ENCODE measurements at regions not wholly inside any gene's neighbourhood (a gene's known extent, or its start where the extent isn't known, plus 50 kb on each side); places are given as distances from the start of the nearest gene placed in this dataset.
A peak's percentile ranks its signal among the peaks of the same experiment; 100 is the strongest.

GRCh38 chr10:98332623-98333269, 64.8 kb upstream of the LOXL4 start:
- no peak for DNase-seq (ENCODE audit: low spot score)

- no peak for DNase-seq (ENCODE audit: low spot score)
Measured at GRCh38 chr10:98331885-98332284, 63.9 kb upstream of the LOXL4 start.

GRCh38 chr10:98330987-98331386, 63.0 kb upstream of the LOXL4 start:
- DNase-seq (ENCODE audit: low spot score): no peak

GRCh38 chr10:98328640-98329039, 60.6 kb upstream of the LOXL4 start:
- DNase-seq (ENCODE audit: low spot score): no peak

- no peak for DNase-seq (ENCODE audit: low spot score)
Measured at GRCh38 chr10:98328163-98328562, 60.2 kb upstream of the LOXL4 start.

- DNase-seq (ENCODE audit: low spot score): no peak
Measured at GRCh38 chr10:98326621-98327027, 58.6 kb upstream of the LOXL4 start.

- peak; percentile 89 for DNase-seq (ENCODE audit: low spot score)
Measured at GRCh38 chr10:98323221-98324164, 55.5 kb upstream of the LOXL4 start.

GRCh38 chr10:98321186-98321780, 53.3 kb upstream of the LOXL4 start:
- no peak for DNase-seq (ENCODE audit: low spot score)

- no peak for DNase-seq (ENCODE audit: low spot score)
Measured at GRCh38 chr10:98320486-98321185, 52.6 kb upstream of the LOXL4 start.

GRCh38 chr10:98318861-98319260, 50.9 kb upstream of the LOXL4 start:
- DNase-seq (ENCODE audit: low spot score): no peak

All from AG08396 (cell line).